ENCODE measurements at regions not wholly inside any gene's neighbourhood (a gene's known extent, or its start where the extent isn't known, plus 50 kb on each side); places are given as distances from the start of the nearest gene placed in this dataset.

- no peak overlapping the region for H3K4me3 ChIP-seq (ENCODE audit: low read depth, low read length)
- no peaks in the 10 kb centered on the region for H3K36me3 ChIP-seq
- H3K27me3 ChIP-seq (ENCODE audit: insufficient read depth, low read depth, severe bottlenecking): no peaks in the 10 kb centered on the region
- H3K27ac ChIP-seq: no peak overlapping the region
- no peak for DNase-seq
- peaks cover 5% of the 10 kb centered on the region for H3K9me3 ChIP-seq (ENCODE audit: severe bottlenecking)
- TF ChIP-seq CTCF (IDR thresholded peaks at IDR 0.05; ENCODE audit: low read depth, low read length): no peak
Observed at GRCh38 chr5:125348936-125349831, 602.7 kb upstream of the ZNF608 start.

- H3K9me3 ChIP-seq (ENCODE audit: severe bottlenecking): peaks cover 5% of the 10 kb centered on the region
- no peak for DNase-seq
- H3K36me3 ChIP-seq: no peaks in the 10 kb centered on the region
- no peaks in the 10 kb centered on the region for H3K27me3 ChIP-seq (ENCODE audit: insufficient read depth, low read depth, severe bottlenecking)
- TF ChIP-seq CTCF (IDR thresholded peaks at IDR 0.05; ENCODE audit: low read depth, low read length): no peak
- no peak overlapping the region for H3K4me3 ChIP-seq (ENCODE audit: low read depth, low read length)
- no peak overlapping the region for H3K27ac ChIP-seq
Observed at GRCh38 chr5:125357660-125358059, 611.2 kb upstream of the ZNF608 start.

- H3K9me3 ChIP-seq (ENCODE audit: severe bottlenecking): no peaks in the 10 kb centered on the region
- no peak for DNase-seq
- no peaks in the 10 kb centered on the region for H3K36me3 ChIP-seq
- H3K27ac ChIP-seq: no peak overlapping the region
- H3K4me3 ChIP-seq (ENCODE audit: low read depth, low read length): no peak overlapping the region
- no peaks in the 10 kb centered on the region for H3K27me3 ChIP-seq (ENCODE audit: insufficient read depth, low read depth, severe bottlenecking)
- no peak for TF ChIP-seq CTCF (IDR thresholded peaks at IDR 0.05; ENCODE audit: low read depth, low read length)
Observed at GRCh38 chr5:125365747-125366146, 619.3 kb upstream of the ZNF608 start.

- no peak for TF ChIP-seq CTCF (IDR thresholded peaks at IDR 0.05; ENCODE audit: low read depth, low read length)
- no peak overlapping the region for H3K27ac ChIP-seq
Observed at GRCh38 chr5:125367702-125368101, 621.3 kb upstream of the ZNF608 start.

GRCh38 chr5:125370461-125371205 is 624.2 kb upstream of the ZNF608 start:
- Histone ChIP-seq H3K36me3 (no peaks in the 10 kb centered on the region), H3K9me3 (ENCODE audit: severe bottlenecking) (no peaks in the 10 kb centered on the region), H3K27me3 (ENCODE audit: insufficient read depth, low read depth, severe bottlenecking) (no peaks in the 10 kb centered on the region), H3K4me3 (ENCODE audit: low read depth, low read length) (no peak overlapping the region), H3K27ac (no peak overlapping the region)
- no peak for DNase-seq
- TF ChIP-seq CTCF (IDR thresholded peaks at IDR 0.05; ENCODE audit: low read depth, low read length): no peak

More at GRCh38 chr5:125367702-125368101, 621.3 kb upstream of the ZNF608 start:
- DNase-seq: no peak
- H3K36me3 ChIP-seq: no peaks in the 10 kb centered on the region
- H3K27me3 ChIP-seq (ENCODE audit: insufficient read depth, low read depth, severe bottlenecking): no peaks in the 10 kb centered on the region
- H3K9me3 ChIP-seq (ENCODE audit: severe bottlenecking): no peaks in the 10 kb centered on the region
- no peak overlapping the region for H3K4me3 ChIP-seq (ENCODE audit: low read depth, low read length)

Measured in WERI-Rb-1 (cell line).